Right atrium auricular region (tissue), 2 donors: ENCODE measurements at regions not wholly inside any gene's neighbourhood (a gene's known extent, or its start where the extent isn't known, plus 50 kb on each side); places are given as distances from the start of the nearest gene placed in this dataset.

Experiments
- DNase-seq: peaks from one replicate; pipeline ENCODE4 v3.0.0-alpha.2; 2019; ENCODE audit warnings: low spot score
- H3K27ac ChIP-seq, 2 donors: fragments of 200-600 bp; sonication (generic); 1 replicate in 1 of 2; 2 replicates in 1 of 2; pipeline ENCODE4 v1.5.1; 2016 to 2019
- H3K27me3 ChIP-seq, 2 donors: fragments of 200-600 bp; sonication (generic); one replicate each; pipeline versions ENCODE4 v1.5.1 to v1.6.0; 2017 to 2019
- H3K36me3 ChIP-seq: fragments of 200-600 bp; sonication (generic); one replicate; pipeline ENCODE4 v1.5.1; 2016
- H3K4me1 ChIP-seq, 2 donors: fragments of 200-600 bp; sonication (generic); one replicate each; pipeline versions ENCODE4 v1.5.1 to v1.6.0; 2017 to 2019
- H3K4me3 ChIP-seq, 2 donors: fragments of 200-600 bp; sonication (generic); 1 replicate in 1 of 2; 2 replicates in 1 of 2; pipeline ENCODE4 v1.5.1; 2017 to 2019; ENCODE audit warnings: mild to moderate bottlenecking in 1 of 2, moderate library complexity in 1 of 2
- H3K9me3 ChIP-seq, 2 donors: fragments of 200-600 bp; sonication (generic); one replicate each; pipeline ENCODE4 v1.5.1; 2019
- TF ChIP-seq, protein P1 (sequence below), 2 donors: fragments of 200-600 bp; sonication (generic); IDR thresholded peaks; one replicate each; pipeline ENCODE4 v1.5.1; 2019; ENCODE audit warnings: antibody characterized with exemption in 2 of 2

DNA sequence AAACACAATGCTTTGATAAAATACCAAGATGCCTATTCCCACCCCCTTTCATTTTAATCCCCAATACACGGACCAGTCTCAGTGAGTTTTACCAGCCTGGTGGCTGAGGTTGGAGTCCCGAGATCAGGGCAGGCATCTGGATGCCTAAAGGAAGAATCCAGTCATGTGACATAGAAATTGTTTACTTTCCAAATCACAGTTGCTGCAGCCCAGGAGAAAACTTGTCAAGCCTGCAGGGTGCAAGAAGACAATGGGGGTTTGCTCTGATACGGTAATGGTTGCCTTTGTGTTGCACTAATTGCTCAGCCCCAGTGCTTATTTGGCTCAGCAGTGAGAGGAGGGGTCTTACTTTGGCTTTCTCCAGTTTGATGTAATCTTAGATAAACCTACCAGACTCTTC lies 308.5 kb upstream of the POU3F2 start:
- Histone ChIP-seq H3K4me3 (no peak overlapping the region), H3K27ac (no peak overlapping the region), H3K36me3 (no peaks in the 10 kb centered on the region), H3K27me3 (no peaks in the 10 kb centered on the region), H3K9me3 (peaks cover 0 to 4% of the 10 kb centered on the region in 2 donors), H3K4me1 (no peaks in the 10 kb centered on the region)
- no peak for DNase-seq
- TF ChIP-seq, protein P1, sequence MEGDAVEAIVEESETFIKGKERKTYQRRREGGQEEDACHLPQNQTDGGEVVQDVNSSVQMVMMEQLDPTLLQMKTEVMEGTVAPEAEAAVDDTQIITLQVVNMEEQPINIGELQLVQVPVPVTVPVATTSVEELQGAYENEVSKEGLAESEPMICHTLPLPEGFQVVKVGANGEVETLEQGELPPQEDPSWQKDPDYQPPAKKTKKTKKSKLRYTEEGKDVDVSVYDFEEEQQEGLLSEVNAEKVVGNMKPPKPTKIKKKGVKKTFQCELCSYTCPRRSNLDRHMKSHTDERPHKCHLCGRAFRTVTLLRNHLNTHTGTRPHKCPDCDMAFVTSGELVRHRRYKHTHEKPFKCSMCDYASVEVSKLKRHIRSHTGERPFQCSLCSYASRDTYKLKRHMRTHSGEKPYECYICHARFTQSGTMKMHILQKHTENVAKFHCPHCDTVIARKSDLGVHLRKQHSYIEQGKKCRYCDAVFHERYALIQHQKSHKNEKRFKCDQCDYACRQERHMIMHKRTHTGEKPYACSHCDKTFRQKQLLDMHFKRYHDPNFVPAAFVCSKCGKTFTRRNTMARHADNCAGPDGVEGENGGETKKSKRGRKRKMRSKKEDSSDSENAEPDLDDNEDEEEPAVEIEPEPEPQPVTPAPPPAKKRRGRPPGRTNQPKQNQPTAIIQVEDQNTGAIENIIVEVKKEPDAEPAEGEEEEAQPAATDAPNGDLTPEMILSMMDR (IDR thresholded peaks at IDR 0.05) = no peak

DNA sequence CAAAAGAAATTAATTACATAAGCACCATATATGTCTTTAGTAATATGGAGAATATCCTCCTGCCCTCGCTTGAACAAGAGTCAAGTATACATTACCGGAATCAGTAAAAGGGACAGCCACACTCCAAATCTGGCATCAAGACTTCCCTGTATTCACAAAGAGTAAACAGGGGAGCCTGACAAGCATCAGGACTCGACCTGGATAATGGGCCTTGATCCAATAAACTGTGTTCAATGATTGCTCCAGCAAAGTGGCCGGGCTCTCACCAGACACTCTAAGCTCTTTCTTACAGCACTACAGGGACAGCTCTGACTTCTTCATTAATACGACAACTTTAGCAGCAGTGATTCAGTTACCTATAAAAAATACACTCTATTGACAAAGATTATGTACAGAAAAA lies 307.9 kb upstream of the POU3F2 start:
- H3K4me1 ChIP-seq = no peaks in the 10 kb centered on the region
- peaks cover 0 to 4% of the 10 kb centered on the region in 2 donors for H3K9me3 ChIP-seq
- no peaks in the 10 kb centered on the region for H3K27me3 ChIP-seq
- H3K27ac ChIP-seq = no peak overlapping the region
- TF ChIP-seq, protein P1 (IDR thresholded peaks at IDR 0.05) = no peak
- no peak for DNase-seq
- no peaks in the 10 kb centered on the region for H3K36me3 ChIP-seq
- no peak overlapping the region for H3K4me3 ChIP-seq

DNA sequence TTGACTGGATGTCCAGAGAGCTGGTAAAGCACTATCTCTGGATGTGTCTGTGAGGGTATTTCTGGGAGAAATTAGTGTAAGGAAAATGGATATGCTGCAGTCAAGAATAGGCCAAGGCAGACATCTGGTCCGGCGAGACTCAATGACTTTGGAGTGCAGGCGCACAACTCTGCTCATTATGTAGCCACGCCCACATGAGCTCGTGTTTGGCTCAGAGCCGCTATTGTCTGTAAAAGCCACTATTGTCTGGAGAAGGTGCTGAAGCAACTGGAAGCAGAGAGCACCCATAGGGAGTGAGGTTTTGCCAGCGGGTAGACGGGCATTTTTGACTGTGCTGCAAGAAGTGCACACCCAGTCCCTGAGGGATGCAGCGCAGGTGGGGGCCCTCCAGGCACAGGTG lies 305.0 kb upstream of the POU3F2 start:
- TF ChIP-seq, protein P1 (IDR thresholded peaks at IDR 0.05) = no peak
- H3K4me3 ChIP-seq = no peak overlapping the region
- no peaks in the 10 kb centered on the region for H3K9me3 ChIP-seq
- H3K27me3 ChIP-seq = no peaks in the 10 kb centered on the region
- no peaks in the 10 kb centered on the region for H3K36me3 ChIP-seq
- no peak overlapping the region for H3K27ac ChIP-seq
- no peak for DNase-seq
- no peaks in the 10 kb centered on the region for H3K4me1 ChIP-seq

DNA sequence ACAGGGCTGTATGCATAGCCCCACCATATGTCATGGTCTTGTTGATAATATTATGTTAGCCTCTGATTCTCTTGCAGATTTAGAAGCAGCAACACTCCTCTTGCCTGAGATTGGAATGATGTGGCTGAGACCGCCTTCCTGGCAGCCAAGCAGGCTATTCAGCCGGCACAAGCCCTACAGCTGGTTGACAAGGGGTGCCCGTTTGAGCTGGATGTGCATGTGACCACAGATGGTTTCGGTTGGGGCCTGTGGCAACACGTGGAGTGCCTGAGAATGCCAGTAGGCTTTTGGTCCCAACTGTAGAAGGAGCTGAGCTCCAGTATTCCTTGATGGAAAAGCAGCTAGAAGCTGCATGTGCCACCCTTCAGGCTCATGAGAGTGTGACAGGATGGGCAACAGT lies 303.6 kb upstream of the POU3F2 start:
- Histone ChIP-seq H3K27me3 (no peaks in the 10 kb centered on the region), H3K4me1 (no peaks in the 10 kb centered on the region), H3K4me3 (no peak overlapping the region), H3K36me3 (no peaks in the 10 kb centered on the region), H3K27ac (no peak overlapping the region), H3K9me3 (no peaks in the 10 kb centered on the region)
- DNase-seq = no peak
- TF ChIP-seq, protein P1 (IDR thresholded peaks at IDR 0.05) = no peak

DNA sequence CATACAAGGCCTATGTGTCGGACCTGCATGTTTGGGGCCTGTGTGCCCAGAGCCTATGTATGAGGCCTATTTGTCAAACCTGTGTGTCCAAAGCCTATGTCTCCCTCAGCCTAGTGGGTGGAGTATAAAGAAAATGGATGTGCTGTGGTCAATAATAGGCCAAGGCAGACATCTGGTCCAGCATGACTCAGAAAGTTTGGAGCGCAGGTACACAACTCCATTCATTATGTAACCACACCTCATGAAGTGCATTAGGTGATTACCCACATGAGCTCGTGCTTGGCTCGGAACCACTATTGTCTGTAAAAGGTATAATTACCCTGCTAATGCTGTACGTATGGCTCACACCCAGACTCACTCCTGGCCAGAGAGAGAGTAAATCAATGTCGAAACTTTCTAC lies 302.4 kb upstream of the POU3F2 start:
- Histone ChIP-seq H3K9me3 (no peaks in the 10 kb centered on the region), H3K27ac (no peak overlapping the region), H3K4me3 (no peak overlapping the region), H3K27me3 (no peaks in the 10 kb centered on the region), H3K36me3 (no peaks in the 10 kb centered on the region), H3K4me1 (no peaks in the 10 kb centered on the region)
- no peak for DNase-seq
- TF ChIP-seq, protein P1 (IDR thresholded peaks at IDR 0.05) = no peak

DNA sequence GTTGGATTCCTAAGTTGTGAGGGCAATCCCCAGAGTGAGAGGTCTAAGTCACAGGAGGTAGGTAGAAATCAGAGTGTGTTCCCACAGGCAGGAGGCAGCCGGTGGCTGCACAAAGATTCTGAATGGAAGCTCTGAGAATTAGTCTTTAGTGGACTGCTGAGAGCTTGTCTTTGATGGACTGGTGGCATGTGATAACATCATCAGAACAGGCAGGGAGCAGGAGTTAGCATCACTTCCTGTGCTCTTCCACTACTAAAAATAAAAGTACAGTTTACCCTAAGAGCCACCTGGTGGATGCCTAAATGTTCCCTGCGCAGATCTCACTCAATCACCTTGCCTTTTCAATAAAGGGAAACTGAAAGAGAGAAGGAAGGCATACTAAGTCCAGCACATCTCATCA lies 294.6 kb upstream of the POU3F2 start:
- TF ChIP-seq, protein P1 (IDR thresholded peaks at IDR 0.05) = no peak
- Histone ChIP-seq H3K4me1 (no peaks in the 10 kb centered on the region), H3K27ac (no peak overlapping the region)

More for the DNA sequence above, 294.6 kb upstream of the POU3F2 start:
- DNase-seq = no peak
- H3K9me3 ChIP-seq = no peaks in the 10 kb centered on the region
- H3K36me3 ChIP-seq = no peaks in the 10 kb centered on the region
- no peak overlapping the region for H3K4me3 ChIP-seq
- no peaks in the 10 kb centered on the region for H3K27me3 ChIP-seq
